K562 (cell line): ENCODE measurements at regions not wholly inside any gene's neighbourhood (a gene's known extent, or its start where the extent isn't known, plus 50 kb on each side); places are given as distances from the start of the nearest gene placed in this dataset.

ENCODE experiments used
- ATAC-seq: fragments of 200-7000 bp; cut with Tn5 transposase; 3 replicates; pipeline ENCODE4 v1.9.1; 2020; ENCODE audit warnings: moderate library complexity
- BruUV-seq: library from RNA; stranded (reverse); fragments of 400-500 nt; replicated peaks from 2 replicates; lab custom pipeline; 2021; lab: Mats Ljungman, UMichigan
- CTCF ChIA-PET: fragments of 300-600 bp; formaldehyde crosslinking; extraction: SDS; loops from one replicate; lab custom pipeline; 2021; ENCODE audit warnings: low intra/inter-chr PET ratio; lab: Yijun Ruan, JAX
- POLR2A ChIA-PET: fragments of 300-600, 350-650 bp; sonication (Branson Sonifier 250); formaldehyde crosslinking; extraction: SDS; loops from one replicate; lab custom pipeline; 2021; ENCODE audit warnings: antibody characterized with exemption, inconsistent platforms; lab: Yijun Ruan, JAX
- DNase-seq, 4 experiments: peaks; one replicate each; pipeline versions ENCODE4 v3.0.0 to v3.0.0-alpha.2; 2011 to 2018; ENCODE audit warnings: low spot score in 3 of 4, mixed read lengths in 3 of 4; ENCODE audit errors: extremely low read depth in 1 of 4
- FAIRE-seq: peaks from 2 replicates; lab custom pipeline; 2011; peaks lifted over from hg19 to GRCh38; lab: Jason Lieb, UNC
- H2AFZ ChIP-seq: 2 replicates; pipeline ENCODE4 v1.6.0; 2011; ENCODE audit warnings: low read depth, low read length, control low read depth, inconsistent platforms
- H3K27ac ChIP-seq: fragments of 200-600 bp; 3 replicates; pipeline ENCODE4 v1.8.0; 2011; ENCODE audit warnings: low read depth, mild to moderate bottlenecking, control low read depth, inconsistent platforms, low read length, moderate library complexity, mixed read lengths; ENCODE audit errors: extremely low read depth
- H3K27me3 ChIP-seq, 2 experiments: fragments of 300-600 bp in 1 of 2; 2 replicates in 1 of 2; 3 replicates in 1 of 2; pipeline versions ENCODE4 v1.6.0 to v1.8.0; 2011; ENCODE audit warnings: inconsistent platforms in 2 of 2, low read length in 2 of 2, mild to moderate bottlenecking in 1 of 2, mixed read lengths in 1 of 2, moderate library complexity in 1 of 2; ENCODE audit not compliant: control insufficient read depth in 2 of 2, insufficient read depth in 2 of 2
- H3K36me3 ChIP-seq: fragments of 300-600 bp; 3 replicates; pipeline ENCODE4 v1.8.0; 2011; ENCODE audit warnings: mild to moderate bottlenecking, low read length, inconsistent platforms; ENCODE audit not compliant: control insufficient read depth, insufficient read depth
- H3K4me1 ChIP-seq, 2 experiments: fragments of 200-600 bp in 1 of 2; replicated peaks in 1 of 2; 2 replicates in 1 of 2; 3 replicates in 1 of 2; pipeline versions ENCODE4 v1.5.1 to v1.8.0; 2011; ENCODE audit warnings: inconsistent platforms in 2 of 2, low read length in 2 of 2, mild to moderate bottlenecking in 1 of 2, mixed read lengths in 1 of 2, moderate library complexity in 1 of 2; ENCODE audit not compliant: control insufficient read depth in 2 of 2, insufficient read depth in 2 of 2
- H3K4me2 ChIP-seq: 2 replicates; pipeline ENCODE4 v1.6.1; 2011; ENCODE audit warnings: low read length, control low read depth, inconsistent platforms, mixed read lengths; ENCODE audit not compliant: insufficient read depth
- H3K4me3 ChIP-seq: fragments of 200-600 bp; sonication (generic), shearing (Covaris generic); 2 replicates; pipeline ENCODE4 v1.5.1; 2016; ENCODE audit warnings: control low read depth, inconsistent platforms
- H3K79me2 ChIP-seq: fragments of 200-600 bp; 3 replicates; pipeline ENCODE4 v1.8.0; 2011; ENCODE audit warnings: low read length, inconsistent platforms; ENCODE audit not compliant: control insufficient read depth, insufficient read depth
- H3K9ac ChIP-seq, 2 experiments: 2 replicates each; pipeline versions ENCODE4 v1.6.0 to v1.6.1; 2011; ENCODE audit warnings: low read depth in 2 of 2, low read length in 2 of 2, control low read depth in 1 of 2, inconsistent platforms in 1 of 2, mild to moderate bottlenecking in 1 of 2, mixed read lengths in 1 of 2; ENCODE audit not compliant: insufficient read depth in 1 of 2
- H3K9me1 ChIP-seq: one replicate; pipeline ENCODE4 v1.6.0; 2011; ENCODE audit warnings: inconsistent platforms, mild to moderate bottlenecking, low read length, moderate library complexity; ENCODE audit not compliant: control insufficient read depth, insufficient read depth
- H3K9me3 ChIP-seq: replicated peaks from 2 replicates; pipeline ENCODE4 v1.5.1; 2011; ENCODE audit warnings: low read depth, low read length, inconsistent platforms; ENCODE audit not compliant: control insufficient read depth, insufficient read depth
- H4K20me1 ChIP-seq: replicated peaks from 2 replicates; pipeline ENCODE4 v1.6.1; 2011; ENCODE audit warnings: low read length, inconsistent platforms, mixed read lengths; ENCODE audit not compliant: control insufficient read depth, insufficient read depth
- KAT7 ChIP-seq: sonication (generic); formaldehyde crosslinking; IDR thresholded peaks from 2 replicates; pipeline ENCODE4 v1.8.0; 2022; ENCODE audit warnings: missing genetic modification reagents, mild to moderate bottlenecking, borderline replicate concordance
- NR2C1 ChIP-seq, 2 experiments: fragments of 450-650 bp; IDR thresholded peaks; 2 replicates each; pipeline ENCODE4 v1.6.1; 2017; ENCODE audit warnings: mild to moderate bottlenecking in 2 of 2, antibody characterized with exemption in 1 of 2, inconsistent platforms in 1 of 2, missing compliant biosample characterization in 1 of 2, missing genetic modification characterization in 1 of 2
- NR2C2 ChIP-seq, 2 experiments: fragments of 200-800 bp in 1 of 2; sonication (Bioruptor generic) in 1 of 2; sonication (generic) in 1 of 2; formaldehyde crosslinking in 1 of 2; IDR thresholded peaks; 2 replicates each; pipeline versions ENCODE4 v1.6.1 to v1.8.0; 2016 to 2022; ENCODE audit warnings: mild to moderate bottlenecking in 1 of 2, missing compliant biosample characterization in 1 of 2, missing genetic modification characterization in 1 of 2, missing genetic modification reagents in 1 of 2
- STAT5A ChIP-seq: IDR thresholded peaks from 2 replicates; pipeline ENCODE4 v1.6.1; 2012; ENCODE audit warnings: low read length, inconsistent platforms, borderline replicate concordance
- TRIM28 ChIP-seq: fragments of 450-650 bp; IDR thresholded peaks from 2 replicates; pipeline ENCODE4 v1.6.1; 2017
- ZNF707 ChIP-seq: fragments of 250-450 bp; sonication (Bioruptor Pico); conservative IDR thresholded peaks from 2 replicates; pipeline ENCODE4 v1.8.0; 2022; ENCODE audit warnings: inconsistent platforms, mild to moderate bottlenecking, moderate library complexity
- whole genome bisulfite sequencing: fragments of 100-300 bp; shearing (Covaris generic); methylation state at CpG from one replicate; pipeline ENCODE4 v1.1.6; 2016; ENCODE audit warnings: low coverage, mixed read lengths; ENCODE audit not compliant: insufficient coverage; ENCODE audit errors: missing lambda C conversion rate; 5-methylcytosine and 5-hydroxymethylcytosine counted together
- in situ Hi-C: fragments of 300-500 bp; cut with MboI; formaldehyde crosslinking; loops from 4 replicates; pipeline ENCODE4 v1.15.0; 2018; ENCODE audit warnings: inconsistent platforms, mixed read lengths
- intact Hi-C: fragments of 100-400 bp; cut with micrococcal nuclease; formaldehyde crosslinking; loops from 2 replicates; pipeline ENCODE4 v1.14.2; 2022
- TF ChIP-seq, protein P1 (sequence below): fragments of 250-450 bp; sonication (Bioruptor Pico); IDR thresholded peaks from 2 replicates; pipeline ENCODE4 v1.5.0; 2021

- no peak for DNase-seq
- no TSS peak for BruUV-seq
- no peaks in the 10 kb centered on the region for H3K27me3 ChIP-seq
- TF ChIP-seq STAT5A (no peak), KAT7 (CRISPR knock-in tag) (no peak), TRIM28 (no peak)
- TF ChIP-seq, protein P1, sequence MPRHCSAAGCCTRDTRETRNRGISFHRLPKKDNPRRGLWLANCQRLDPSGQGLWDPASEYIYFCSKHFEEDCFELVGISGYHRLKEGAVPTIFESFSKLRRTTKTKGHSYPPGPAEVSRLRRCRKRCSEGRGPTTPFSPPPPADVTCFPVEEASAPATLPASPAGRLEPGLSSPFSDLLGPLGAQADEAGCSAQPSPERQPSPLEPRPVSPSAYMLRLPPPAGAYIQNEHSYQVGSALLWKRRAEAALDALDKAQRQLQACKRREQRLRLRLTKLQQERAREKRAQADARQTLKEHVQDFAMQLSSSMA (CRISPR knock-in tag): no peak
- no peak for ATAC-seq
- no peak overlapping the region for H3K4me3 ChIP-seq
- FAIRE-seq: no peak
- H3K9ac ChIP-seq: no peak overlapping the region
- H3K4me2 ChIP-seq: no peak overlapping the region
- in situ Hi-C loops: no loop called here
- POLR2A ChIA-PET: no interaction called here
- no peak overlapping the region for H2AFZ ChIP-seq
- H3K79me2 ChIP-seq: no peaks in the 10 kb centered on the region
- H4K20me1 ChIP-seq: no peaks in the 10 kb centered on the region
- no peaks in the 10 kb centered on the region for H3K4me1 ChIP-seq
- no peak overlapping the region for H3K27ac ChIP-seq
- H3K9me1 ChIP-seq: no peaks in the 10 kb centered on the region
- H3K9me3 ChIP-seq: no peaks in the 10 kb centered on the region
- WGBS: 3% methylated on average over 3 of the region's 3 CpGs
- CTCF ChIA-PET: no interaction called here
- intact Hi-C loops: no loop called here
- no peaks in the 10 kb centered on the region for H3K36me3 ChIP-seq
These were observed 513.0 kb upstream of the ADAMTS16 start for GRCh38 chr5:4627131-4627530.

DNA sequence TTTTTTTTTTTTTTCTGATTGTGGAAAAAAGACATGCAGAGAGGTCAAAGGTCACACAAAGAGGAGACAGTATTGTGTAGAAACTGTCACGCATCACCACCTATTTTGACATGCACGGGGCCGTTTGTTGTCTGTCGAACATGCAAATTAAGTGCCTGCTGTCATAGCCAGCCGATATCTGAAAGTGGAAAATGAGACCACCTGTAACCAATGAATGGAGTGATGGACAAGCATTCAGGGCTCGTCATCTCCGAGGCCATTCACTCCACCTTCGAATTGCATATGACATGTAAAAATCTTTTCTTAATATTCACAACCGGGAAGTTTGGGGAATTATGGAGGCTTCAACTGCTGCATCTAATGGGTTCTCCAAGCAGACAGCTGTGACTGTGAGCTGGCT lies 512.2 kb upstream of the ADAMTS16 start:
- Histone ChIP-seq H3K27ac (no peak overlapping the region), H3K79me2 (no peaks in the 10 kb centered on the region), H3K4me1 (no peaks in the 10 kb centered on the region), H3K9me1 (no peaks in the 10 kb centered on the region), H3K36me3 (no peaks in the 10 kb centered on the region), H2AFZ (no peak overlapping the region), H3K9ac (no peak overlapping the region), H3K9me3 (no peaks in the 10 kb centered on the region), H3K27me3 (no peaks in the 10 kb centered on the region), H3K4me2 (no peak overlapping the region), H3K4me3 (no peak overlapping the region), H4K20me1 (no peaks in the 10 kb centered on the region)
- BruUV-seq: no TSS peak
- no peak for TF ChIP-seq ZNF707 (CRISPR knock-in tag)
- TF ChIP-seq NR2C1 (IDR thresholded peaks at IDR 0.05): no peak
- TF ChIP-seq NR2C1 (tag; IDR thresholded peaks at IDR 0.05): 0 out of 2 replicates have a peak, but pooled peaks have one; percentile 15
- no peak for TF ChIP-seq NR2C2 (CRISPR knock-in tag; IDR thresholded peaks at IDR 0.05)
- peak; percentile 32; the same call in 1 of the 2 replicates for TF ChIP-seq NR2C2 (tag; IDR thresholded peaks at IDR 0.05)
- DNase-seq (no peak), FAIRE-seq (no peak), ATAC-seq (no peak)
- POLR2A ChIA-PET: no interaction called here
- in situ Hi-C loops: no loop called here
- WGBS: 0% methylated on average over 9 of the region's 9 CpGs
- intact Hi-C loops: no loop called here
- CTCF ChIA-PET: no interaction called here
